SK-N-SH treated with all-trans-retinoic acid at 6 μM for 48 hours (cell line): ENCODE measurements at regions not wholly inside any gene's neighbourhood (a gene's known extent, or its start where the extent isn't known, plus 50 kb on each side); places are given as distances from the start of the nearest gene placed in this dataset.

Experiments used
- ATAC-seq: fragments of 200-7000 bp; cut with Tn5 transposase; 3 replicates; pipeline ENCODE4 v1.9.1; 2020; ENCODE audit warnings: mild to moderate bottlenecking, moderate library complexity
- ARNTL ChIP-seq: fragments of 450-650 bp; formaldehyde crosslinking; IDR thresholded peaks from 2 replicates; pipeline ENCODE4 v1.5.0; 2020; ENCODE audit warnings: low read depth, mild to moderate bottlenecking, moderate library complexity, borderline replicate concordance
- BACH2 ChIP-seq: fragments of 250-450 bp; sonication (Bioruptor Pico); IDR thresholded peaks from 2 replicates; pipeline ENCODE4 v1.9.0; 2021; ENCODE audit warnings: mild to moderate bottlenecking, borderline replicate concordance
- CSDC2 ChIP-seq: fragments of 250-450 bp; sonication (Bioruptor Pico); IDR thresholded peaks from 2 replicates; pipeline ENCODE4 v1.5.0; 2020; ENCODE audit warnings: mild to moderate bottlenecking, moderate library complexity
- CSRNP3 ChIP-seq: fragments of 250-450 bp; sonication (Bioruptor Pico); IDR thresholded peaks from 2 replicates; pipeline ENCODE4 v1.5.1; 2021; ENCODE audit warnings: mild to moderate bottlenecking, moderate library complexity
- ESRRG ChIP-seq: fragments of 250-450 bp; sonication (Bioruptor Pico); IDR thresholded peaks from 2 replicates; pipeline ENCODE4 v1.6.1; 2021; ENCODE audit warnings: mild to moderate bottlenecking
- GLIS3 ChIP-seq: fragments of 250-450 bp; sonication (Bioruptor Pico); IDR thresholded peaks from 2 replicates; pipeline ENCODE4 v1.5.0; 2020; ENCODE audit warnings: mild to moderate bottlenecking, moderate library complexity
- ISL1 ChIP-seq: fragments of 250-450 bp; sonication (Bioruptor Pico); IDR thresholded peaks from 2 replicates; pipeline ENCODE4 v2.1.2; 2022; ENCODE audit warnings: mild to moderate bottlenecking, moderate library complexity
- OSR1 ChIP-seq: fragments of 250-450 bp; sonication (Bioruptor Pico); IDR thresholded peaks from 2 replicates; pipeline ENCODE4 v1.8.0; 2022; ENCODE audit warnings: moderate library complexity, mild to moderate bottlenecking, inconsistent platforms
- POU6F1 ChIP-seq: fragments of 250-450 bp; sonication (Bioruptor Pico); IDR thresholded peaks from 2 replicates; pipeline ENCODE4 v1.8.0; 2021; ENCODE audit warnings: low read depth, mild to moderate bottlenecking, moderate library complexity, borderline replicate concordance
- PPARA ChIP-seq: fragments of 250-450 bp; sonication (Bioruptor Pico); IDR thresholded peaks from 2 replicates; pipeline ENCODE4 v1.5.0; 2020; ENCODE audit warnings: mild to moderate bottlenecking, borderline replicate concordance
- RARB ChIP-seq: fragments of 250-450 bp; sonication (Bioruptor Pico); IDR thresholded peaks from 2 replicates; pipeline ENCODE4 v1.8.0; 2021; ENCODE audit warnings: mild to moderate bottlenecking, moderate library complexity
- SNAI2 ChIP-seq: fragments of 250-450 bp; sonication (Bioruptor Pico); IDR thresholded peaks from 2 replicates; pipeline ENCODE4 v1.5.0; 2020; ENCODE audit warnings: mild to moderate bottlenecking, moderate library complexity
- TCF4 ChIP-seq: fragments of 250-450 bp; sonication (Bioruptor Pico); IDR thresholded peaks from 2 replicates; pipeline ENCODE4 v1.8.0; 2021; ENCODE audit warnings: mild to moderate bottlenecking, moderate library complexity, borderline replicate concordance
- TOX ChIP-seq: fragments of 250-450 bp; sonication (Bioruptor Pico); IDR thresholded peaks from 2 replicates; pipeline ENCODE4 v1.8.0; 2021; ENCODE audit warnings: mild to moderate bottlenecking, moderate library complexity, borderline replicate concordance
- TSHZ2 ChIP-seq: fragments of 250-450 bp; sonication (Bioruptor Pico); IDR thresholded peaks from 2 replicates; pipeline ENCODE4 v1.5.0; 2020; ENCODE audit warnings: mild to moderate bottlenecking, moderate library complexity
- ZC3H10 ChIP-seq: fragments of 250-450 bp; sonication (Bioruptor Pico); IDR thresholded peaks from 2 replicates; pipeline ENCODE4 v1.5.1; 2021; ENCODE audit warnings: mild to moderate bottlenecking, moderate library complexity
- ZFP3 ChIP-seq: fragments of 250-450 bp; sonication (Bioruptor Pico); IDR thresholded peaks from 2 replicates; pipeline ENCODE4 v1.5.0; 2020; ENCODE audit warnings: mild to moderate bottlenecking, moderate library complexity
- ZFP30 ChIP-seq: fragments of 450-650 bp; formaldehyde crosslinking; IDR thresholded peaks from 2 replicates; pipeline ENCODE4 v1.5.0; 2022; ENCODE audit warnings: mild to moderate bottlenecking, moderate library complexity
- ZNF565 ChIP-seq: fragments of 450-650 bp; formaldehyde crosslinking; conservative IDR thresholded peaks from 2 replicates; pipeline ENCODE4 v1.5.0; 2020; ENCODE audit warnings: low read depth, mild to moderate bottlenecking, moderate library complexity
- ZNF70 ChIP-seq: fragments of 450-650 bp; formaldehyde crosslinking; IDR thresholded peaks from 2 replicates; pipeline ENCODE4 v1.5.0; 2020; ENCODE audit warnings: mild to moderate bottlenecking, moderate library complexity
- ZNF8 ChIP-seq: fragments of 450-650 bp; formaldehyde crosslinking; IDR thresholded peaks from 2 replicates; pipeline ENCODE4 v1.5.0; 2020; ENCODE audit warnings: mild to moderate bottlenecking, moderate library complexity
- TF ChIP-seq, protein P1 (sequence below): fragments of 250-450 bp; sonication (Bioruptor Pico); IDR thresholded peaks from 2 replicates; pipeline ENCODE4 v1.8.0; 2020; ENCODE audit warnings: mild to moderate bottlenecking, moderate library complexity, borderline replicate concordance
- TF ChIP-seq, protein P2 (sequence below): fragments of 250-450 bp; sonication (Bioruptor Pico); IDR thresholded peaks from 2 replicates; pipeline ENCODE4 v1.5.1; 2020; ENCODE audit warnings: low read depth, mild to moderate bottlenecking, moderate library complexity

DNA sequence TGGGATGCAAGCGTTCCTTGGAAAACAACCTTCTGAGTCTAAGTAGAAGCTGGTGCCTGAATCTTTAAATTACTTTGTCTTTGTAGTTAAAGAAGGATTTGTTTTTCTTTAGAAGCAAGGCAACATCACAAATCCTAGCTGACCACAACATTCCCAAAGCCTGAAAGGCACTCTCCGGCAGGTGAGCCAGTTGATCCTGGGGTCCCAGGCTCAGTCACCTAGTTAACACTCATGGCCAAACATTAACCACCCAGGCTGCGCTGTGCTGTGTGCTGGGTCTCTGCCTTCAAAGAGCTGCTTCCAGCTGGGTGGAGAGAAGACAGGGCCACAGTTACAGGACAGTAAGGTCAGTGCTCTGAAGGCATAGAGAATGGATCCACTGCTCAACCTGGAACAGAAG, 120.0 kb upstream of the TRIB2 start:
- ATAC-seq: no peak
- TF ChIP-seq, protein P1, sequence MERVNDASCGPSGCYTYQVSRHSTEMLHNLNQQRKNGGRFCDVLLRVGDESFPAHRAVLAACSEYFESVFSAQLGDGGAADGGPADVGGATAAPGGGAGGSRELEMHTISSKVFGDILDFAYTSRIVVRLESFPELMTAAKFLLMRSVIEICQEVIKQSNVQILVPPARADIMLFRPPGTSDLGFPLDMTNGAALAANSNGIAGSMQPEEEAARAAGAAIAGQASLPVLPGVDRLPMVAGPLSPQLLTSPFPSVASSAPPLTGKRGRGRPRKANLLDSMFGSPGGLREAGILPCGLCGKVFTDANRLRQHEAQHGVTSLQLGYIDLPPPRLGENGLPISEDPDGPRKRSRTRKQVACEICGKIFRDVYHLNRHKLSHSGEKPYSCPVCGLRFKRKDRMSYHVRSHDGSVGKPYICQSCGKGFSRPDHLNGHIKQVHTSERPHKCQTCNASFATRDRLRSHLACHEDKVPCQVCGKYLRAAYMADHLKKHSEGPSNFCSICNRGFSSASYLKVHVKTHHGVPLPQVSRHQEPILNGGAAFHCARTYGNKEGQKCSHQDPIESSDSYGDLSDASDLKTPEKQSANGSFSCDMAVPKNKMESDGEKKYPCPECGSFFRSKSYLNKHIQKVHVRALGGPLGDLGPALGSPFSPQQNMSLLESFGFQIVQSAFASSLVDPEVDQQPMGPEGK (CRISPR knock-in tag): no peak
- TF ChIP-seq BACH2 (no peak), POU6F1 (CRISPR knock-in tag) (no peak), ZC3H10 (CRISPR knock-in tag) (no peak), ZFP3 (CRISPR knock-in tag) (no peak), OSR1 (no peak), SNAI2 (CRISPR knock-in tag) (no peak), ESRRG (CRISPR knock-in tag) (no peak), PPARA (CRISPR knock-in tag) (no peak), GLIS3 (CRISPR knock-in tag) (no peak), TCF4 (CRISPR knock-in tag) (no peak), ZNF565 (CRISPR knock-in tag) (no peak), TSHZ2 (no peak), ZFP30 (CRISPR knock-in tag) (no peak), CSDC2 (CRISPR knock-in tag) (no peak), ARNTL (CRISPR knock-in tag) (no peak), ZNF8 (CRISPR knock-in tag) (no peak), CSRNP3 (no peak), TOX (CRISPR knock-in tag) (no peak)
- TF ChIP-seq, protein P2, sequence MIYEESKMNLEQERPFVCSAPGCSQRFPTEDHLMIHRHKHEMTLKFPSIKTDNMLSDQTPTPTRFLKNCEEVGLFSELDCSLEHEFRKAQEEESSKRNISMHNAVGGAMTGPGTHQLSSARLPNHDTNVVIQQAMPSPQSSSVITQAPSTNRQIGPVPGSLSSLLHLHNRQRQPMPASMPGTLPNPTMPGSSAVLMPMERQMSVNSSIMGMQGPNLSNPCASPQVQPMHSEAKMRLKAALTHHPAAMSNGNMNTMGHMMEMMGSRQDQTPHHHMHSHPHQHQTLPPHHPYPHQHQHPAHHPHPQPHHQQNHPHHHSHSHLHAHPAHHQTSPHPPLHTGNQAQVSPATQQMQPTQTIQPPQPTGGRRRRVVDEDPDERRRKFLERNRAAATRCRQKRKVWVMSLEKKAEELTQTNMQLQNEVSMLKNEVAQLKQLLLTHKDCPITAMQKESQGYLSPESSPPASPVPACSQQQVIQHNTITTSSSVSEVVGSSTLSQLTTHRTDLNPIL (CRISPR knock-in tag): no peak
- TF ChIP-seq, all 23 proteins: peak for 0

DNA sequence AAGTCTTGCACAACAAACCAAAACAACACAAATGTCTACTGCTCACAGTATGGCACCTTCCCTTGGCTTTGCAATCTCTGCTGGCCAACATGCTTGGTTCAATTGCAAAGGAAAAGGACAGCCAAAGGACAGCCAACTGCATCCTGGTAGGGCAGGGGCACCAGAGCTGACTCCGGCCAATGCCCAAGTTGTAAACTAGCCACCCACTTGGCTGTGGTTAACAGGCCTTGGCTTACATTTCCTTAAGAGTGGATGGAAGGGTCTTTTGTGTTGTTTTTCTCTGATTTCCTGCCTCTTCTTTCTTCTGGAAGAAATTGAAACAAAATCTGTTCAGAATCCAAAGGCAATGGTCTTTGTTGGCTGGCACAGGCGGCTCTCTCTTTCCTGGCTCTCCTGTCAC, 119.1 kb upstream of the TRIB2 start:
- no peak for ATAC-seq
- TF ChIP-seq ZNF70 (no peak), ISL1 (CRISPR knock-in tag) (no peak), ZC3H10 (CRISPR knock-in tag) (no peak)

- ATAC-seq: no peak
- TF ChIP-seq ARNTL (CRISPR knock-in tag) (no peak), CSRNP3 (no peak), ZNF565 (CRISPR knock-in tag) (no peak), GLIS3 (CRISPR knock-in tag) (no peak), BACH2 (no peak), ISL1 (CRISPR knock-in tag) (no peak), ZFP3 (CRISPR knock-in tag) (no peak), ESRRG (CRISPR knock-in tag) (no peak), OSR1 (no peak), ZC3H10 (CRISPR knock-in tag) (no peak), SNAI2 (CRISPR knock-in tag) (no peak), ZNF70 (no peak), RARB (CRISPR knock-in tag) (no peak), ZNF8 (CRISPR knock-in tag) (no peak), PPARA (CRISPR knock-in tag) (no peak)
- TF ChIP-seq, protein P1 (CRISPR knock-in tag): no peak
Measured at GRCh38 chr2:12602661-12603060, 114.1 kb upstream of the TRIB2 start.
